GM20000 (cell line): ENCODE measurements at regions not wholly inside any gene's neighbourhood (a gene's known extent, or its start where the extent isn't known, plus 50 kb on each side); places are given as distances from the start of the nearest gene placed in this dataset.

Experiments used
- DNase-seq: peaks from one replicate; pipeline ENCODE4 v3.0.0; 2012; ENCODE audit warnings: low spot score
- CTCF ChIP-seq: IDR thresholded peaks from 2 replicates; pipeline ENCODE4 v1.5.1; 2012; ENCODE audit warnings: mild to moderate bottlenecking, control low read depth; ENCODE audit errors: extremely low read depth, missing control alignments

GRCh38 chr15:38048001-38048455, 113.6 kb downstream of the TMCO5A start:
- no peak for TF ChIP-seq CTCF
- DNase-seq = no peak

- TF ChIP-seq CTCF = no peak
- no peak for DNase-seq
Observed at GRCh38 chr15:38049891-38050290, 115.5 kb downstream of the TMCO5A start.

GRCh38 chr15:38050529-38051448, 116.3 kb downstream of the TMCO5A start:
- no peak for DNase-seq
- TF ChIP-seq CTCF = no peak

- no peak for DNase-seq
- no peak for TF ChIP-seq CTCF
Observed at GRCh38 chr15:38053205-38053604, 118.8 kb downstream of the TMCO5A start.

GRCh38 chr15:38053776-38054175, 119.3 kb downstream of the TMCO5A start:
- DNase-seq = no peak
- TF ChIP-seq CTCF = no peak

GRCh38 chr15:38054488-38054887, 120.0 kb downstream of the TMCO5A start:
- TF ChIP-seq CTCF = no peak
- no peak for DNase-seq

GRCh38 chr15:38058596-38059075, 124.2 kb downstream of the TMCO5A start:
- TF ChIP-seq CTCF = no peak
- DNase-seq = no peak
